NCI-H345 treated with DMSO at 0.1 percent for 48 hours (cell line): ENCODE measurements at regions not wholly inside any gene's neighbourhood (a gene's known extent, or its start where the extent isn't known, plus 50 kb on each side); places are given as distances from the start of the nearest gene placed in this dataset.

Experiments used
- DNase-seq: peaks from one replicate; lab custom pipeline; 2025; ENCODE audit not compliant: unreplicated experiment; lab: John Stamatoyannopoulos, UW

DNA sequence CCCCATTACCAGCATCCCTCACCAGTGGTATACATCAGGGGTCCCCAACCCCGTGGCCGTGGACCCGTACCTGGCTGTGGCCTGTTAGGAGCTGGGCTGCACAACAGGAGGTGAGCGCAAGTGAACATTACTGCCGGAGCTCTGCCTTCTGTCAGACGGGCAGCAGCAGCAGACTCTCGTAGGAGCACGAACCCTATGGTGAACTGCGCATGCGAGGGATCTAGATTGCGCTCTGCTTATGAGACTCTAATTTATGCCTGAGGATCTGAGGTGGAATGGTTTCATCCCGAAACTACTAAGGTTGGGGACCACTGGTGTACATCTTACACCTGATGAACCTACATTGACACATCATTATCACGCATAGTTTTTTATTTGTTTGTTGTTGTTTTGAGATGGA is 52.8 kb upstream of the DHX15 start:
- DNase-seq, result no peak

DNA sequence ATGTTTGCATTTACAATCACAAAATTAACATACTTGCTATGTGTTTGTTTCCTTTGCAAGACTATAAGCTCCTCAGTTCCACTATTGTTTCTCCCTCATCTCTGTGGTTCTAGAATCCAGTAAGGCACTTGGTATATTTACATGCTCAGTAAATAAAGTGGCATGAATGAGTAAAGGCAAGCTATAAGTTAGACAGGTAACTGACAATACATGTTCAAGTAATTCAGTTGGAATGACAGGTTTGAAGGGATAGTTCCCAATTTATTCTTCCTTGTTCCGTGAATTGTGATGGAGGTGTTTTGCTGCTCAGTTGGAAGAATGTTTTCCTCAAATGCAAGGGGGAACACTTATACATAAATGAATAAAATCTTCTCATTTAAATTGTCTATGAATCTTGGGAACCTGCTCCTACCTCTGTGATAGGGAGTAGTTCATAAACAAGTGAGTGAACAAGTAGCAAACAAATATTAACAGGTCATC is 54.1 kb upstream of the DHX15 start:
- DNase-seq, result no peak

DNA sequence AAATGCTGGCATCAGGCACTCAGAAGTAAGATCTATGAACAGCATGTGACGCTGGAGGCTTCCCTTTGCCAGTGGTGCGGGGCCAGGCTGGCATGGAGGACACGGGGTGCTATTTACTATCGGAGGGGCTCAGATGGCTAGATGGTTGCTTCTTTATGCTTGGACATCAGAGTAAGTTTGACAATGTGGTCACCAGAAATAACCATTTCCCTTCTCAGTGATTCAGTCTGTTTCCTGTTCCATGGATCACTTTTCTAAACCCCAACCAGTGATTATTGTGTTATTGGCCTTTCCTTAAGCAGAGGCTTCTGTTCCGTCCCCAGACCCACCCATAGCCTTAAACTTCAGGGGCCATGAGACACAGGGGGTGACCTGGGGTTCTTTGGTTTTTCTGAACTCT is 55.4 kb upstream of the DHX15 start:
- no peak for DNase-seq

DNA sequence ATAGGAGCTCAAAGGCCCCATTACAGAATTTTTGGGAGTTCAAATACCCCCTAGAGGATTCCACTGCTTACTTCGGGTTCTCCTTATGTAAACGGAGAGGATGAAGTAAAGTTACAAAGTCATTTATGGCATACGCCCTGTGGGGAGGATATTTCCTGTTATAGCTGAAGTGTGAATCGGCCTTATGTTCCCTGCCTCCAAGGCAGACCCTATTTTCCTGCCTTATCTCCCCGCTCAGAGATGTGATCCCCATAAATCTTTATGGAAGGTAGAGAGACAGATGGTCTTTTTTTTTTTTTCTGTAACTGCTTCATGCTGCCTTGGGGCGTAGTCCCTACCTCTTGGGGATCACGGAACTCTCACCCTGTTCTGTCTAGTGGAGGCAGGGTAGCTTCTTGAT is 56.0 kb upstream of the DHX15 start:
- DNase-seq, result no peak

DNA sequence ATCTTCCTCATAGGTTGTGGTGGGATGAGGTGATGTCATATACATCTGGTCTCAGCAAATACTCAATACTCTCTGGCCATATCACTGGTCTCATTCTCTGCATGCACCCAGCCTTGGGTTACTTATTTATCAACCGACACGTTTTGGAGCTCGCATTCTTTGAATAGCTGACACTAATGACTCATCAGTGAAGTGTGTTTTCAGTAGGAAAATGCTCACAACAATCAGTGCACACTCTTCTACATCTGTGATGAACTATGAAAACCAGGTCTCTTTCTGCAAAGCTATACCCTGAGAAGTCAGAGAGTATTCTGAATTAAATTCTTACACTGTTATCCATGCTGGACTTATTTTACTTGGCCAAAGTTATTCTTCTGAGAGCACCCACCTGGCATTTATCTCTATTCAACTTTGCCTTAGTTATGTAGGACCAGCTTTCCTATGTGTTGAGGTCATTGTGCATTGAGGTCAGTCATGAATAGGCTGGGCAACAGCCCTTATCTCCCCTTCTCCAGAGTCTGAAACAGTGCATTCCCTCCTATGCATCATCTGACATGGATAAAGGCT is 58.7 kb upstream of the DHX15 start:
- DNase-seq, result no peak

DNA sequence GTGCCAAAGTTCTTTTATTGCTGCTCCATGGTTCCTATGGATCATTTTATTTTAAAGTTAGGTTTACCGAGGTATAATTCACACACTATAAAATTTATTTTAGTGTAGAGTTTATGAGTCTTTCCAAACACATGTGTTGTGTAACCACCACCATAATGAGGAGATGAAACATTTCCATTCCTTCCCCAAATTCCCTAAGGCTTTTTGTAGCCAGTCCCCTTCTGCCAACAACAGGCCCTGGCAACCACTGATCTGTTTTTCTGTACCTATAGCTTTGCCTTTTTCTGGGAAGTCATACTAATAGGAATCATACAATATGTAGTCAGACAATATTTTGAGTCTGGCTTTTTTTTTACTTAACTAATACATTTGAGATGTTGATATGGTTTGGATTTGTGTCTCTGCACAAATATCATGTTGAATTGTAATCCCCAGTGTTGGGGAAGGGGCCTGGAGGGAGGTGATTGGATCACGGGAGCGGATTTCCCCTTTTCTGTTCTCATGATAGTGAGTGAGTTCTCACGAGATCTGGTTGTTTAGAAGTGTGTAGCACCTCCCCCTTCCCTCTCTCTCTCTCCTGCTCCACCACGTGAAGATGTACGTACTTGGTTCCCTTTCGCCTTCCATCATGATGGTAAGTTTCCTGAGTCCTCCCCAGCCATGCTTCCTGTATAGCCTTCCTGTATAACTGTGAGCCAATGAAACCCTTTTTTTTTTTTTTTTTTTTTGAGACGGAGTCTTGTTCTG is 59.6 kb upstream of the DHX15 start:
- DNase-seq, result no peak

DNA sequence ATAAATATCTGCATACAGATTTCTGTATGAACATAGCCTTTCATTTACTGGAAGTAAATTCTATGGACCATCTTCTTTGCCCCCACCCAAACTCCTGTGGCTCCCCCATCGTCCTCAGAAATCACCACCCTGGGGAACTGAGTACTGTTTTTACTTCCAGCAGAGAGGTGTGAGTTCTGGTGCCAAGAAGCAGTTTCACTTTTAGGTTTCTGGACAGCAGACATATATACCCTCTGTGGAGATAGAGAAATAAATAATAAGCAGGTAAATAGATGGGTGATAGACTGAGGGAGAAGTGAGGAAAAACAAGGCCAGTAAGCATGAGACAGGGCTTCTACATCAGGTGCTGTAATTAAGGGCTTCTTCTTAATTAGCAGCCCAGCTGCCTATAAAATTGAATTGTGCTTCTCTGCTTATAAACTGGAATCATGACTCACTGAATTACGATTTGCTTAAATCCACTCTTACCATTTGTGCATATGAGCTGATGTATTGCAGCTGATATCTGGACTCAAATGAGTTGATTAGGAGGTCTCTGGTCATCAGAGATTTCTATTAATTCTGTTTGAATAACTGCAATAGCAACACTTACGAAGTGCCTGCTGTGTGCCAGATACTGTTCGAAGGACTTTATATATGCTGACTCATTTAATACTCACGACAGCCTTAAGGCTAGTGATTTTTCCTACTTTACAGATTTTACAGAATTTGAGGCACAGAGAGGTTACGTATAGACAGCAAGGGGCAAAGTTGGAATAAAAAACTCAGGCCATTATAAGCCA is 60.8 kb upstream of the DHX15 start:
- DNase-seq, result no peak

DNA sequence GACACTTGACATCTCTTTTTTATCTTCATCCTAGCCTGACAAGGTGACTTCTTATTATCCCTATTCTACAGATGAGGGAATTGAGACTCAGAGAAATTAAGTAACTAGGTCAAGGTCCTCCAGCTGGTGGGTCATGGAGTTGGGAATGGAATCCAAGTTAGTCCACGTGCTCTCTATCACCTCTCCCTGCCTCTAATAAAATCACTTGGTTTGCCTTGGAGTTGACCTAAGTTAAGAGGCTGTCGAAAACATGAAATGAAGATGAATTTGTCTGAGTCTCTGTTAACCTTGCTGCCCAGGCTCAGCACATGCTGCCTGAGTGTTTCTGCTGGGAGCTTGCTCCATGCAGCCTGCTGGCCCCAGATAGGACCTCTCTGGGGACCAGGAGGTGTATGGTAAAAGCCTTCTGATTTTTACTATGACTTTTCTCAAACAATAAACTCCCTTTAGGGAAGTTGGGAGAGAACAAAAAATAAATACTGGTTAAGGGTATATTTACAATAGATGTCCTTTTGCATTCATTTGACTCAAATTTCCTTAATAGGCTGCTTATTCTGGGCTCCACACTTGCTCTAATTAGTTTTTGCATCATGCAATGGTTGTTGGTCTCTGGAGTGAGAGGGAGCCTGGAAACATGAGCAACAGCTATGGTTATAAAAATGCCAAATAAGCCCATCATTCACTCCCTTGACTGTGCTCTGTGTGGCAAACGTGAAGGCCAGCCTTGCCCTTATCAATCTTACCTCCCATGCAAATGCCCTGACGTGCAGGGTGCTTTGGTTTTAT is 61.6 kb upstream of the DHX15 start:
- no peak for DNase-seq

DNA sequence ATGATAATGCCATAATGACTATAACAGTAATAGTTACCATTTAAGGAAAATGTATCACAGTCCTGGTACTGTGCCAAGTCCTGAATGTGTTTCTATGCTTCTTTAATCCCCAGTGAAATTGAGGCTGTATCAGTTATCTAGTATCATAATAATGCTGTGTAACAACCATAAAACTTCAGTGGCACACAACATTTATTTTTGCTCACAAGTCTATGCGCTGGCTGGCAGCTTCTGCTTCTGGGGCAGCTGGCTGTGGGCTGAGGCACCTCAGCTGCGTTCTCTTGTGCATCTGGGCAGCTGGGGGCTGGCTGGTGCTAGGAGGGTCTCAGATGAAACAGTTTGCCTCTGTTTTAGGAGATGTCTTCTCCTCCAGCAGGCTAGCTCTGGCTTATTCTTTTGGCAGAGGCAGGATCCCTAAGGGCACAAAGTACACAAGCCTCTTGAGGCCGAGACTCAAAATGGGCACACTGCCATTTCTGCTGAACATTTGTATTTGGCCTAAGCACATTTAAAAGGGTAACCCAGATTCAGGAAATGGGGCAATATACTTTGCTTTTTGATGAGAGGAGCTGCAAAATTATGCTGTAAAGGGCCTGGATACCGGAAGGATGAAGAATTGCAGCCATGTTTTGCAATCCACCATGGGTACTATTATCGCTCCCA is 62.6 kb upstream of the DHX15 start:
- no peak for DNase-seq

DNA sequence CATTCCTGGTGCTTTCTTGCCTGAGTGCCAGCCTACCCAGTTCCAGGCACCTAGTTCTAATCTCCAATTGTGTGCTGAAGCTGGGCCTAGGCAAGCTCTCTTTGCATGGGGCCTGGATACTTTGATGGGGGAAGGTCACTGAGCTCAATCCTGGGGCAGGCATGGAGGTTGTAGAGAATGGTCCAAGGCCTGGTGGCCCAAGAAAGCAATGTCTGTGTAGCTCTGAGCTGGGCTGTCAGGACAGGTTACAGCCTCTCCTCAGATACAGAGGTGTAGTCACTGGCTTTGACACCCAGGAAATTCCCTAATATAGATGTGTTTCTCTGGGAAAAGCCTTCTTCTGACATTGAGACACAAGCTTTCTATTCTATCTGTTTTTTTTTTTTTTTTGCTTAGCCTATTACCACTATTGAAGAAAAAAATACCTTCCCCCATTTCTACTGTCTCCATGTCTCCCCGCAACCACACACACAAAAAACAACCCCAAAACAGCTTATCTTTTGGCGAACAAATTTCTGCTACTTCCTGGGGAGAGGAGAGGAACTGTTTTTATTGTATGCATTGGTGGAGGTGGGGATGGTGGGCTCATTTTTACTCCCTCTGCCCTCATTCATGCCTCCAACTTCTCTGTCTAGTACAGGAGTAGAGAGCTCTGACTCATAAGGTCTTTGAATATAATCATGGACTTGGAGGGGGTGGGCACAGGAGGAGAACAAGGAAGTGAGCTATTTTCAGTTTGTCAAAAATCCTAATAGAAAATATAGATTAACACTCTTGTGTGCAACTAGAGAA is 66.7 kb upstream of the DHX15 start:
- DNase-seq, result no peak

DNA sequence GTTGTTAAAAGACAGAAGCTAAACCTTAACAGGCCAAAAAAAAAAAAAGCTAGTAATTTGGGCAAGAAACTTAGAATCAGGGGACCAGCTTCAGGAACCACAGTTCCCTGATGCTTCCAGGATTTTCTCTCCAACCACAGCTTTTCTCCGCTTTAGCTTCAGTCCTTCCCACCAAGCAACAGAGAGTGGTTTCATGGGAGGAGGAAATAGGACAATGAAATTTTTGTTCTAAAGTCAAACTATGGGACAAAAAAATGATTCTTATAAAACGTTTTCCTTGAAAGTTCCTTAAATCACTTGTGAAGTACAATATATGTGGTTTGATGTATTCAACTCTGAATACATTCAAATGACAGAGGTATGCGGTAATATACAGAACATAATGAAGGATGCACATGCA is 71.0 kb upstream of the DHX15 start:
- no peak for DNase-seq

DNA sequence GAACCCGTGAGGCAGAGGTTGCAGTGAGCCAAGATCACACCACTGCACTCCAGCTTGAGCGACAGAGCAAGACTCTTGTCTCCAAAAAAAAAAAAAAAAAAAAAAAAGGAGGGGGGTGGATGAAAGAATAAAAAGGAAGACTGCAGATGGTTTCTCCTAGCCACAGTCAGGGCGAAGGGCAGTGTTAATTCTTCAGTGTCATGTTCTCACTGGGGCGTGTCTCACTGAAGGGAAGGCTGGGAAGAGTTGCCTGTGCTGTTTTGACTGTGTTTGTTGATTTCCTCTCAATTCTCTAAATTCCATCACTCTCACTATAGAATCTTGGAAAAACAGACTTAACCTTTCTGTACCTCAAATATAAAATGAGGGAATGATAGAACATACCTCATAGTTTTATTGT is 71.6 kb upstream of the DHX15 start:
- no peak for DNase-seq

DNA sequence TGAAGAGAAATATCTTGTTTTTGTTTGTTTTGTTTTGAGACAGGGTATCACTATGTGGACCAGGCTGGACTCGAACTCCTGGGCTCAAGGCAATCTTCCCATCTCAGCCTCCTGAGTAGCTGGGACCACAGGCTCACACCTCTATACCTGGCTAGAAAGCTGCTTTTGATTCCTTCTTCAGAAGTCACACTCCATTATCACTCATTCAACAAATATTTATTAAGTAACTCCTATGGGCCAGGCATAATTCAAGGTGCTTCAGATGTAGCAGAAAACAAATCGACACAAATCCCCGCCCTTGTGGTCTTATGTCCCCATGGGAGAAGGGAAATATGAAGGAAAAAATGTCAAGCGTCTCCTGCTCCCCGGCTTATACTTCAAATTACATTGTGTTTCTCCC is 72.6 kb upstream of the DHX15 start:
- no peak for DNase-seq

DNA sequence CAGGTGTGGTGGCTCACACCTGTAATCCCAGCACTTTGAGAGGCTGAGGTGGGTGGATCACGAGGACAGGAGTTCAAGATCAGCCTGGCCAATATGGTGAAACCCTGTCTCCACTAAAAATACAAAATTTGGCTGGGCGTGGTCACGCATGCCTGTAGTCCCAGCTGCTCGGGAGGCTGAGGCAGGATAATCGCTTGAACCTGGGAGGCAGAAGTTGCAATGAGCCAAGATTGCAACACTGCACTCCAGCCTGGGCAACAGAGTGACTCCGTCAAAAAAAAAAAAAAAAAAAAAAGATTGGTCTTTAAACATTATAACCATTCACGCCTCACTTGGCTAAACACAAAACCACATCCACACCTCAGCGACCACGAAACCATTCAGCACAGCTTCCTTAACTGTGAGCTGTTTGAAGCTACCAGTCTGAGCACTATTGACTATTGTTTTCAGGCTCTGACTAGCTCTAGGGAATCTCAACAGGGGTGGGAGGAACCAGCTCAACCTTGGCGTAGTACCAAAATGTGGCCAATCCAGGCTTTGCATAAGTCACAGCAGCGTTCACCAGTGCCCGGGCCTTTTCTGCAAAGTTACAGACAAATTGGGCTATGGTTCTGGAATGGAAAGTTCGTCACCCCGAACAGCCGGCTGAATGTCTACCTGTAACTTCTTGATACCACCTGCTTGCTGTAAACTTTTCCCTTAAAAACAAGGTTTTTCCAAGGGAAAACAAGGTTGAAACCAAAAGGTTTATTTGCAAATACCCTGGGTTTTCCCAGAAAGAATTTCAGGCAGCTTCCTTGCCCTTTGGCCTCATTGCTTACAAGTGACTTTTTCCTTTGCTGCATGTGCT is 73.6 kb upstream of the DHX15 start:
- peak; percentile 75 for DNase-seq

DNA sequence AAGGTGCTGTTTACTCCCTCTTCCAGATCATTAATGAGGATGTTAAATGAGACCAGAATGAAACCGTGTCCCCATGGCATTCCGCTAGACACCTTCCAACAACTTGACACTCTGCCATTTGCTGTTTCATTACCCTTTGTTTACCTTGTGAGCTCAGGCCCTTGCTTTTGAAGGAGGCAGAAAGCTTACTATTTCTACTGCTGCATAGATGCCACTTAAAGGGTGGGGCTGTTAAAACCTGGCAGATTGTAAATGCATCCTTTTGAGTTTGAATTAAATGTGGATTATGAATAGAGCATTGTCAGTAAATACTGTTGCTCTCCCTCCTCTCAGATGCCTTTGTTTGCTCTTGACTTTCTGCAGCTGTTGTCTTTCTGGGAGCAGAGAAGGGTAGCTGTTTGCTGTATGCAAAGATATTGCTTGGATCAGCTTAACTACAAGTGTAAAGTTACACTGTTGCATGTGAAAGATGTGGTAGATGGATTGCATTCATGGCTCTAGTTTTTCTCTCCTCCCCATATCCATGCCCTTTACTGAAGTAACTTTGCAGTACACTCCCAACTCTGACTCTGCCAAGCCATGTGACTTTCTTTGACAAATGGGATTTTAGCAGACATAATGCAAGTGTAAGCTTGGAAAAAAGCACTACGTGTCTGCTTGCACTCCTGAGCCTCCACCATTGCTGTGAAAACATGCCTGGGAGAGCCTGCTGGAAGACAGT is 75.0 kb upstream of the DHX15 start:
- peak; percentile 78 for DNase-seq

DNA sequence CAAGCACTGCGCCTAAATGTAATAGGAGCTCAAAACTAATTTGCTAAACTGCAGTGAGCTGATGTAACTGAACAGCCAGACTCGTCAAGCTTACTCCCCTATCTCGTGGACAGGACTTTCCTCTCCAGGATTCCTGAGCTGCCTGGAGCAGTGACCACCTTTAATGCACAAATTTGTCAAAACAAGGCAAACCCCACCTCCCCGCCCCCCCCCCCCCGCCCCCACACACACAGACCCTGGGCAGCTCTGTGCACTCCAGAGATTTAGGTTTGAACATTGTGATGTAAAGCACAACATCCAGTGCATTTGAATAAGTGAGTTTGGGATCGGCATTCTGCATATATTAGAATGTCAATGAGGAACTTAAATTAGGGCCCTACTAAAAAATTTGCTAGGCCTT is 77.7 kb upstream of the DHX15 start:
- DNase-seq, result no peak

DNA sequence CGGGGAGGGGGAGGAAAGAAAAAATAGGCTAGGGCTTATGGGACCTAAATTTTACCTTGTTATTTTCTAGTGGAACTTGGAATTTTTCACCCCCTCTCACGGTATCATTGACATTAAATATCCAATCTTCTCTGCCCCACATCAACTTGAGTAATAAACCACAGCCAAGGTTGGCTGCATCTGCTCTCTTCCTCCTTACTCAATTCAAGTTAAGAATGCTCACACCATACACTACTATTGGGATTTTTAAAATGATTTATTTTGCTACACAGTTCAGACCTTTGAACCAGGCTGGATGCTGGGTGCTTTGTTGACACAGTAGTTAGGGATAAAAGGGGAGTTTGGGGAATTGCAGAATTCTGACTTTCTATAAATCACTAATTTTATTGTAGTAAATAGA is 78.2 kb upstream of the DHX15 start:
- no peak for DNase-seq

DNA sequence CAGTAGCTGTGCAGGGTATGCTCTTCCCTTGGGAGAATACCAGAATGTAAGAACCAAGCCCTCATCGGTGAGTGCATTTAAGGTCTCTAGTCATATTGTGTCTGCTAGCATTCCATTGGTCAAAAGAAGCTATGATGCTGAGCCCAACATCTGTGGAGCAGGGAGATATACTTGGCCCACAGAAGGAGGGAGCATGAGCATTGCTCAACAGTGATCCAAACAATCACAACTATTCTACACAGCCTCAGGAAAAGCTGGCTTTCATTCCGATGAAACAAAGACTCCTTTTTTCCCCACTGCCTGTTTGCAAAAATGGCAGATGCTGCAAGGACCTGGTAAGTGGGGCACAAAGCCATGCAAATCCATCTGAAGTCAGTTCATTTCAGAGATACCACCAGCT is 80.6 kb upstream of the DHX15 start:
- no peak for DNase-seq

DNA sequence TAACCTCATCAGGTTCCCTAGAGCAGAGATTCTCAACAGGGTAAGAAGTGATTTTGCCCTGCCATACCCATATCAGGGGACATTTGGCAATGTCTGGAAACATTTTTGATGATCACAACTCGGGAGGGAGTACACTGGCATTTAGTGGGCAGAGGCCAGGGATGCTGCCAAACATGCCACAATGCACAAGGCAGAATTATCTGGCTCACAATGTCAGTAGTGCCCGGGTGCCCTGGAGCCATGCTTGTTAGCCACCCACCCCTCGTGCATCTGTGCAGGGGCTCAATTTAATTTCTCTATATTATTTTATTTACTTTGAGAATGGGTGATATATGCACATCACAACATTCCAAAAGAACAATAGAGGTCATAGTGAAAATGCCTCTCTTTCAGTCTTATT is 82.0 kb upstream of the DHX15 start:
- DNase-seq, result no peak
